ENCODE measurements at regions not wholly inside any gene's neighbourhood (a gene's known extent, or its start where the extent isn't known, plus 50 kb on each side); places are given as distances from the start of the nearest gene placed in this dataset.

- TF ChIP-seq RERE (CRISPR knock-in tag; IDR thresholded peaks at IDR 0.05; ENCODE audit: low read depth) (0 out of 2 replicates have a peak, but pooled peaks have one; percentile 38), FUBP1 (CRISPR knock-in tag; IDR thresholded peaks at IDR 0.05; ENCODE audit: borderline replicate concordance) (no peak)
Measured at GRCh38 chr6:105968603-105969333, 117.4 kb upstream of the PRDM1 start (continued).

DNA sequence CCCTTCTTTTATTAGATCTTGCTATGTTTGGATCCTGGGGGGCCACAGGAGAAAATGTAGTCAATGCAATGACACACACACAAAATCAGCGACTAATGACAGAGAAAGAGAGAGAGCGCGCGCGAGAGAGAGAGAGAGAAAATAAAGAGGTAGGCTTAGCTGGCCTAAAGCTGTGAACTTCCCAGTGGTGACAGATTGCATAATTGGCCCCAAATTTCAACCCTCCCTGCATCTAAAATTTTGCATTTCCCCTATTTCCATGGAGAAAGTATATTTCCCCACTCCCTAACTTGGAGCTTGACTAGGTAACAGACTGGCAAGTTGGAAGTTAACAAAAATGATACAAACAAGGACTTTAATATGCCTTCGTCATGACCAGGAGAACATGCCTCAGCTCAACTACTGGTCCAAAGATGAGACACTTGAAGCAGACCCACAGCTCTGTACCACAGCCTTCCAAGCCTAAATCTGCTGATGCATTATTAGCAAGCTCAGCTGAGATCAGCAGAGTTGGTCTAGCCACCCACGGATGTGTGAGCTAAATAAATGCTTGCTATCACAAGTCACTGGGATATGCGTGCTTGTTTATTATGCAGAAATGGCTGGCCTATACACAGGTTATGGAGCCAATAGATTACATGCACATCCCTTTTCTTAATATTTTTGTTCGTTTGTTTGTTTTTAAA, 118.1 kb upstream of the PRDM1 start:
- intact Hi-C loops (cut with micrococcal nuclease; ENCODE audit: unreplicated experiment): no loop called here
- 54% methylated on average over 9 of the region's 9 CpGs for WGBS (ENCODE audit: low lambda C conversion rate)
- TF ChIP-seq ZNF460 (CRISPR knock-in tag; IDR thresholded peaks at IDR 0.05; ENCODE audit: borderline replicate concordance): no peak
- TF ChIP-seq MXI1 (IDR thresholded peaks at IDR 0.05; ENCODE audit: borderline replicate concordance, low read depth, low read length): no peak
- TF ChIP-seq MEIS1 (CRISPR knock-in tag; IDR thresholded peaks at IDR 0.05; ENCODE audit: borderline replicate concordance): no peak
- TF ChIP-seq NFE2 (CRISPR knock-in tag; IDR thresholded peaks at IDR 0.05): no peak
- TF ChIP-seq, protein P1, sequence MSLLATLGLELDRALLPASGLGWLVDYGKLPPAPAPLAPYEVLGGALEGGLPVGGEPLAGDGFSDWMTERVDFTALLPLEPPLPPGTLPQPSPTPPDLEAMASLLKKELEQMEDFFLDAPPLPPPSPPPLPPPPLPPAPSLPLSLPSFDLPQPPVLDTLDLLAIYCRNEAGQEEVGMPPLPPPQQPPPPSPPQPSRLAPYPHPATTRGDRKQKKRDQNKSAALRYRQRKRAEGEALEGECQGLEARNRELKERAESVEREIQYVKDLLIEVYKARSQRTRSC (CRISPR knock-in tag; IDR thresholded peaks at IDR 0.05; ENCODE audit: low read depth): no peak
- TF ChIP-seq KLF12 (CRISPR knock-in tag; IDR thresholded peaks at IDR 0.05; ENCODE audit: borderline replicate concordance): no peak
- no peak for TF ChIP-seq ZNF615 (CRISPR knock-in tag; IDR thresholded peaks at IDR 0.05; ENCODE audit: borderline replicate concordance)
- no peak for TF ChIP-seq FOXA3 (CRISPR knock-in tag; IDR thresholded peaks at IDR 0.05)
- no peak for TF ChIP-seq MAZ (IDR thresholded peaks at IDR 0.05; ENCODE audit: borderline replicate concordance, low read depth, low read length)
- no peak for TF ChIP-seq MAZ (CRISPR knock-in tag; IDR thresholded peaks at IDR 0.05; ENCODE audit: low read depth)
- TF ChIP-seq SIX1 (CRISPR knock-in tag; IDR thresholded peaks at IDR 0.05; ENCODE audit: borderline replicate concordance): no peak
- TF ChIP-seq ETV5 (CRISPR knock-in tag; IDR thresholded peaks at IDR 0.05; ENCODE audit: borderline replicate concordance): no peak

More for the DNA sequence above, 118.1 kb upstream of the PRDM1 start:
- Histone ChIP-seq H2AFZ (ENCODE audit: low read length) (no peak overlapping the region), H4K20me1 (ENCODE audit: insufficient read depth, low read length) (no peaks in the 10 kb centered on the region), H3K4me3 (replicated peaks in 1 of 3; ENCODE audit: insufficient read depth in 1 of 3, low read depth in 2 of 3, low read length in 3 of 3) (no peak overlapping the region), H3K4me2 (ENCODE audit: low read depth, low read length) (no peak overlapping the region), H3K27ac (ENCODE audit: extremely low read length, insufficient read depth, low read length) (no peak overlapping the region), H3K79me2 (ENCODE audit: insufficient read depth, low read length) (no peaks in the 10 kb centered on the region), H3K27me3 (ENCODE audit: control insufficient read depth in 1 of 2, insufficient read depth in 2 of 2, low read length in 2 of 2) (peaks cover 2 to 3% of the 10 kb centered on the region in 2 experiments; a peak in 2 of 5 replicates), H3K4me1 (ENCODE audit: insufficient read depth, low read length) (no peaks in the 10 kb centered on the region), H3K9me3 (ENCODE audit: low read length) (peaks cover 7% of the 10 kb centered on the region; the same call in 1 of the 2 replicates), H3K9ac (ENCODE audit: insufficient read depth, low read depth, low read length) (no peak overlapping the region), H3K36me3 (replicated peaks in 1 of 2; ENCODE audit: control insufficient read depth in 1 of 2, insufficient read depth in 2 of 2, low read length in 2 of 2) (no peaks in the 10 kb centered on the region)
- POLR2A ChIA-PET: no interaction called here
- DNase-seq (ENCODE audit: low spot score): no peak
- CTCF ChIA-PET (ENCODE audit: low intra/inter-chr PET ratio, low total read pairs): no interaction called here
- FAIRE-seq: no peak
- in situ Hi-C loops (cut with HindIII; ENCODE audit: extremely low pct_ligation_motif_present, low pct_unique_long_range_greater_than_20kb): no loop called here
- no TSS peak for BruUV-seq (replicated peaks)
- no peak for ATAC-seq
